HK-2 (cell line): ENCODE measurements at regions not wholly inside any gene's neighbourhood (a gene's known extent, or its start where the extent isn't known, plus 50 kb on each side); places are given as distances from the start of the nearest gene placed in this dataset.

ENCODE experiments used
- DNase-seq: peaks from one replicate; pipeline ENCODE4 v3.0.0-alpha.2; 2018; ENCODE audit not compliant: unreplicated experiment

DNA sequence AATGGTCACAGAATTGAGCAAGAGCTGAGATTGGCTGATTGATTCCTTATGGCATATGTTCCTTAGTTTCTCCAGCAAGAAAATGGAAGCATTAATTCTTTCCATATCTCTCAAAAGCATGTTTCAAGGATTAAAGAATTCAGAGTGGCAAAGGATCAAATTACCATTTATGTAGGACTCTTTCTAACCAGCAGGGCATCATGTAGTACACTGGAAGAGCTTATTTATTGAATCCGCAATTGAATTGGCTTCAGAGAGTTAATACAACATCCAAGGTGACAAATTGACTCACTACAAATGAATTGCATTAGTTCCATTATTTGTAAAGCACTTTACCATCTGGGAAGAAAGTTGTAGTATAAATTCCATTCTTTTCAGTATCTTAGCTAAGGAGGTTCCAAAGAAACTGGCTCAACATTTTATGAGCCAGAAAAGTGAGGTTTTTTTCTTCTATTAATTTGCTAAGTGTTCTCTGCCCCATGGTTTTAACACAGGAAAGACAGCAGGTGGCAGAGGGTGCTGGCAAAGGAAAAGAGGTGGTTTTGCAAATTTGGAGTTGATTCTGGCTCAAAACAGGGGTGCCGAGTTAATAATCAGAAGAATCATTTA lies 409.9 kb downstream of the MTX2 start:
- DNase-seq: no peak

DNA sequence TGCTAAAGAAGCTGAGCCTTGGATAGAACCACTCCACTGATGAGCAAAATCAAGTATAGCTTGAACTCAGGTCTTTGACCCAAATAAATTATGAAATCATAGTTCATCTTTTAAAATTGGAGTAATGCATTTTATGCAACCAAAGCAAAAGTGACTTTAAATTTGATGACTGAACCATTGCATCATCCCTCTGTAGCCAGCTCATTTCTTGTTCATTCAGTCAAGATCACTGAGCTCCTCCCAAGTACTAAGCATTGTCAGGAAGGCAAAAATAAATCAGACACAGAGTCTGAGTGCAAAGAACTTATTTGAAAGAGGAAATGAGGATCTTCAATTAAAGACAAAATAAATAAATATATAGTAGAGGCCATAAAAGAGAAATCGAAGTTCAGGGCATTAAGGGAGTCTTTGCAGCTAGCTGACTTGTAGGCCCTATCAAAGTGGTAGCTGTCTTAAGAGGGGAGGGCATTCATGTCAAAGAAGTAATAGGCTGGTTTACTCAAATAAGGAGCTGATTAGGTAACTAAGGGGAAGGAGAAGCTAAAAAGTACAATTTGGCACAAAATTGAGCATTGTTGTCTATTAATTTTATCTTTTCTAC lies 411.8 kb downstream of the MTX2 start:
- DNase-seq: no peak

DNA sequence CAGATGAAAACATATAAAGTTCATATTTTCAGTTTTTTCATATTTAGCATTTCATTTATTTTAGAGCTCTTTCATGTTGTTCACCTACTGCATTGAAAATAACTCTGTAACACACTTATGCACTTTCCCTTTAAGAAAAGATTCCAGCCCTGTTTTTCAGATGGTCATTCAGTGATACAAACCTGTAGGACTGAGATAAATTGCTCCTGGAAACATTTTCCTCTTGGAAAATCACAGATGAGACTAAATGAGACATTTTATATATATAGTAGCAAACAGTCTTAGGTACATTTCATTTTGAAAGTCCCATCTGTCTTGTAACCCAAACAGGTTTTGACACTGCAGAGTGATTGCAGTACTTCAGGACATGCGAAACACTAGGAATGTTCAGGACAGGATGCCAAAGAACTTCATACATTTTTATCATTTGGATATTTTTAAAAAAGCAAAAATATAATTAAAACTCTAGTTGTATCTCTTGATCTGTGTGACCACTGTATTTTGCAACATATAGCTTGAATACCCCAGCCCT lies 412.4 kb downstream of the MTX2 start:
- no peak for DNase-seq

DNA sequence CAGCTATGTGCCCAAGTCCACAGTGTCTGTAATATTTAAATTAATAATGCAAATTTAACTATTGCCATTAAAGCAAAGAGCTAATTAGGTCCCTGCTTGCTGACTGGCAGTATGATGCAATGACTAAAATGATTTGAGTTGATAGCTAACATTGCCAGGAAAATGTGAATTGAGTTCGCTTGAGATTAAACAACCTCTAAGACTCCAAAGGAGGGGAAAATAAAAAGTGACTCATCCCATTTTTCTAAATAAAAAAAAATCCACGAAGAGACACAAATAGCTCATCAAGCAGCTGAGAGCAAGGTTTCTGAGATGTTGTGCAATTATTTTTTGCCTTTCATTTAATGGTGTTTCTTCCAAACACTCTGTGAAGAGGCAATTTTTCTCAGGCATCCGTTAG lies 413.0 kb downstream of the MTX2 start:
- DNase-seq: no peak

DNA sequence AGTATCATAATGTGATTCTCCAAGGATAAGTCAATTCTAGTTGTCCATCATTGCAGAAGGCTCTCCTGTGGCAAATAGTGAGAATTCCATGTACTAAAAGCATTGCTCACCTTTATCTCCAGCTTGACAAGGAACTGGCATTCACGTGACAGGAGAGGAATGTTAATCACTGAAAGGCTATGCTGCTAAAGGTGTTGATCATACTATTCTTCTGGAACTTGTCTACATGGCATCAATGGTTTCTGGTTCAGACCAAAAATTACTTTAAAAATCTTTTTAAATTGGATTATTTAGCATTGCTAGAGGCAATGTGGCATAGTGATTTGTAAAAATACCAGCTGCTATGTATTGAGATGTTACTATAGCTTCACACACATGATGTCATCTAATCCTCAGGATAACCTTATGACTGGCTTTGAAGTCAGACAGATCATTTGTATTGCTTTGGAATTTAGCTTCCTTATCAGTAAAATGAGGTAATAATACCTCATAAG lies 414.4 kb downstream of the MTX2 start:
- DNase-seq: no peak

DNA sequence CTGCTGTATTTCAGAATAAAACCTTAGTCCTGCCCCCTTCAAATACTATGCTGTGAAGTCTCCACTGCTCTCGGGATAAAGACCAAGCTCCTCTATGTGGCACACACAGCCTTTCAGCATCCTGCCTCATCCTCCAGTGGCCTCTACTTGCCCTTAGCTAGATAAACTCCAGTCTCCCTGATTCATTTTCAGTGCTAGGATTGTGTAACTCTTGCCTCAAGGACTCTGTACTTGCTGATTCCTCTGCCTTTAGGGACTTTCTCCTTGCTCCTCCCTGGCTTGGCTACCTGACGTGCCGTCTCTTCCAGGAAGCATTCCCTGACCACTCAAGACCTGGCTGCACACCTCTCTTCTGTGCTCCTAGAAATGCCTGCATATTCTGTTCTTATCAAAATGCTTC lies 416.7 kb downstream of the MTX2 start:
- no peak for DNase-seq

DNA sequence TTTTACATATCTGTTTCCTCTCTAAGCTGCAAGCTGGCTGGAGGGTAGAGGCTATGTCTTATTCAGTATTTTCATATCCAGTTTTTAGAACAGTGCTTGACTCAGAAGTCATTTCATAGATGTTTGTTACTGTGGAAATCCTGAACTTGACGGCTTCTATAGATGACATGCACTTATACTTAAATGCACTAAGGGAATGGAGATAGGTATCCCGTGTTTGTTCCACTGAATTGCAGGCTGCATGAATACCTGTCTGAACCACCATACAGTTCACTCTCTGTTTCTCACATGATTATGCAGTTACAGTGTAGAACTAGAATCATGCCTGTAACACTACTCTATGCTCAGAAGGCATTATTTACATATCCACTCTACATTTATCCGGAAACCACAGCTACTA lies 417.1 kb downstream of the MTX2 start:
- DNase-seq: no peak

DNA sequence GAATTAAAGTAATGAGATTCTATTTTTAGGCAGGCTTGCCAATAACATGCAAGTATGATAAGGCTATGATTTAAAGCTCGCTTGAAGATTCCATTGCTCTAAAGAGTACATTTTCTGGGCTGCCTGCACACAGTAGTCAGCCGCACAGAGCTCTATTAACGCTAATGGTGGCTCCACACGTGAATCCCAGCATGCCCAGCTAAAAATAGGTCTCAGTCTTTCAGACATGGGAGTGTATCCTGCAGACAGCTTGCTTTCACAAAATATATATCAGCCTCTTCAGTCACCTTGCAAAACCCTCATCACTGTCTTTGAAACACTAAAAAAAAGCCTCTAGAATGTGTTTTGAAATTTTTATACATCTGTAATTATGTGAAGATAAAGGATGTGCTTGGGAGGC lies 418.1 kb downstream of the MTX2 start:
- no peak for DNase-seq

DNA sequence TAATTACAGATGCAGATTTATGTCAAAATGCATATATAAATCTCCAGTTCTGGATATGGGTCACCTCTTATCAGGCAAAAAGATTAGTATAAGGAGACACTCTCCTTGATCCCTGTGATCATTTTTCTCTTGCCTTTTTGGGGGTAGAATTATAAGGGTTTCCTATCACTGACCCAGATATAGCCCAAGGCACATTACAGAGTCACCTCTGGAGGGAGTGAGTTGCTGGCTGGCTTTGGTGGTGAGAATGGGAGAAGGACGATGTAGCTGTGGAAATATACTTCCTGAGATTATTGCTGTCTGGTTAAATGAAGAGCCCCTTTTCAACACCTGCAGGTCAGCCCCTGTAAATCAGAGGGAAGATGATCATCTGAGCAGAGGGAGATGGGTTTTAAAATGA lies 418.7 kb downstream of the MTX2 start:
- DNase-seq: no peak

DNA sequence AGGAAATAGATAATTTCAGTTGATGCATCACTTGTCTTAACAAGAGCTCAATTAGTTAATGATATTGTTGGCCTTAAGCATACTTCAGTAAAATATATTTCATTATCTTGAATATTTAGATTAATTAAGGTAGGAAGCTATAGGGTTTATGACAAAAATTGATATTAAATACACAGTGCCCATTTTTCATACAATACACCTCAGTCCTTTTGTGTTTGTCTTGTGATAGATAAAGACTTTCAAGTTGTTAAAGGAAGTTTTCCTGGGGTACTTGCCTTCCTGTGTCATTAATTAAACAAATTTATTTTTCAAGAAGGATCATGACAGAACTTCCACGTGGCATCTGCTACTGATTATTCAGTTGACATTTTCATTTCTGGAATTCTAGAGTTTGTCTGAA lies 420.5 kb downstream of the MTX2 start:
- DNase-seq: no peak

DNA sequence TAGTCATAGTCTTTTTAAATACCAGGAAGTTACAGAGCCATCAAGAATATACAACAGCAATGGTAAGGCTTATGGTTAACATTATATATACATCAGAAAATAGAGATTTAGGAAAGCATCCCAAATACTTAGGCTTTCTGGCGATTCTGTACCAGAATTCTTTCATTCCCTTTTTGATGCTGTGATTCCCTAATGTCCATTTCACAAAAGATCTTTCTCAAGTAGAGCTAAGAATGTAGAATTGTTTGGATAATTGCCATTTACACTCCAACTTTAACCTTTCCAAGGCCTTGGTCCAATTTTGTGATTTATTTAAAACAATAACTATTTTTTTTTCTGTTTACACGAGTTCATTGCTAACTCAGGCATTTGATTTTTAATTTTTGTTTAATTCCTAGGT lies 422.2 kb downstream of the MTX2 start:
- DNase-seq: no peak

DNA sequence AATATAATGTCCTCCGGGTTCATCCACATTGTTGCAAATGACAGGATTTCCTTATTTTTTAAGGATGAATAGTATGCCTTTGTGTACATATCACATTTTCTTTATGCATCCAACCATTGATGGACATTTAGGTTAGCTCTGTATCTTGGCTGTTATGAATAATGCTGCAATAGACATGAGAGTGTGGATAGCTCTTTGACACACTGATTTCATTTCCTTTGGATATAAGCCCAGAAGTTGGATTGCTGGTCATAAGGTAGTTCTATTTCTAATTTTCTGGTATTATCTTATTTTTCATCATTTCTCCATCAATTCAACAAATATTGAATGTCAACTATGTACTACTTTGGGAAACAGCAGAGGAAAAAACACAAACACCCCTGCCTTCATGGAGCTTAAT lies 423.3 kb downstream of the MTX2 start:
- DNase-seq: no peak

DNA sequence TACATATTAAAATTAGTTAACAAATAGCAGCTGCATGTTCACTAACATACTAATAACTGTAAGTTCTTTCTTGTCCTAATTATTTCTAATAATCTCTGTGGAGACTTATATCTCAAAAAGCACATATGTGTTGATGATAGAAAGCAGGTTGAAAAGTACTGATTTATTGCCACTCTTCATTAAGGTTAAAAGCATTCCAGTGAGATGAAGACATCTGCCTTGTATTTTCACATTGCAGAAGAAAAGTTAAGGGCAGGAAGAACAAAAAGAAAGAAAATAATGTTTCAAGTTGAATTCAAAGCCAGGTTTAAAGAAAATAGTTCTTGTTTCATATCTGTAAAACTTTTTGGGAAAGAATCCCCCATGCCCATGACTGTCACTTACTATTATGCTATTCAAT lies 429.9 kb downstream of the MTX2 start:
- no peak for DNase-seq

DNA sequence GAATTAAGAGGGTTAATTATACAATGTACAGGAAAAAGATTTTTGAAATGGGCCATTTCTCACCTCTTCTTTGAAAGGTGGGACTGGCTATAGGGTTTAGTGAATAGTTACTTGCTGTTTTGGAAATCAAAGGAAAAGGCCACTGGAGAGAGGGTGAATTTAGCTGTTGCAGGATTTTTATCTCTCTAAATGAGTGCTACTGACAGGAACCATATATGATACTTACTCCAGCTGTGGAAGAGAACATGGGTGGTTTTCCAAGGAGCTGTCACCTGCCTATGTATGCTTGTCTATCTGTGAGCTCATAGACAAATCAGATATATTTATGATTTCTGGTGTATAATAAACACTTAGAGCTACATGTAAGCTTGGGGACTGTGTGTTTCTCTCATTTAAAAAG lies 430.4 kb downstream of the MTX2 start:
- DNase-seq: no peak

DNA sequence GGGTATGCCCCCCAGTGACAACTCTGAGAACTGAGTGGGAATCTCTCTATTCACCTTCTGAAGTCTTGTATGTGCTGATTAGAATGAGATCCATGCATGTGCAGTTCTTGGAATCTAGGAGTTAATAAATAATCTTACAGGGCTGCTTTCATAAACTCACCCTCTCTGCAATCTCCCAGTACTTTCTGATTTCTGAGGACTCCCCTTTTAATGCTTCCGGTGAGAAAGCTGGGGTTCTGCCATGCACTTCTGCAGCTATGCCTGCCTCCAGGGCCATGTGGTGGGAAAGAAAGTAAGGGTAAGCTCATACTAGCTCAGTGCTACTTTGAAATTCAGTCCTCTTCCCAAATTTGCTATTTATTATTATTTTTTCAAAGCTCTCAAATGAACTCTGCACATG lies 432.9 kb downstream of the MTX2 start:
- DNase-seq: no peak

DNA sequence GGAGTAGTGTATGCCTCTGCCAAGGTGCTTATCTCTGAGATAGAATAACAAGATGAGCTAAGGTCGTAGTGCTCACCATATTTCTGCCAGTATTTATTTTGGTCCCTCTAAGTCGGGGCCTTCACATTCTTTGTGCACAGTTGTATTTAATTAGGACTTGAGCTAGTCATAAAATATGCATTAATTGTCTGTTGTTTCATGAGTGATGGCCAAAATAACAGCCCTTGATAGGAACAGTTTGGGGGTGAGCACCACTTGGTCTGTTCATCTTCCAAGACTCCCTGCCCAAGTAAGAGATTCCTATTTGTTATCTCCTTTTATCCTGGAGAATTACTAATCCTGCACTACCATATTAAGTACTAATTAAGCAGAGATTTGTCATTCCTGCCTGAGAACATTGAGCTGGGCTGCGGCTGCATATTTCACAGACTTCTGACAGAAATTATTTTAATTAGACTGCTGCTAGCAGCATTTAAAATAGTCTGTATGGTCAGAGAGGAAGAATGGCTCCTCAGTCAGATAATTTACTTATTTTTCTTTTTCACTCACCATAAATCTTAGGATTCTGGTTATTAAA lies 435.1 kb downstream of the MTX2 start:
- no peak for DNase-seq

DNA sequence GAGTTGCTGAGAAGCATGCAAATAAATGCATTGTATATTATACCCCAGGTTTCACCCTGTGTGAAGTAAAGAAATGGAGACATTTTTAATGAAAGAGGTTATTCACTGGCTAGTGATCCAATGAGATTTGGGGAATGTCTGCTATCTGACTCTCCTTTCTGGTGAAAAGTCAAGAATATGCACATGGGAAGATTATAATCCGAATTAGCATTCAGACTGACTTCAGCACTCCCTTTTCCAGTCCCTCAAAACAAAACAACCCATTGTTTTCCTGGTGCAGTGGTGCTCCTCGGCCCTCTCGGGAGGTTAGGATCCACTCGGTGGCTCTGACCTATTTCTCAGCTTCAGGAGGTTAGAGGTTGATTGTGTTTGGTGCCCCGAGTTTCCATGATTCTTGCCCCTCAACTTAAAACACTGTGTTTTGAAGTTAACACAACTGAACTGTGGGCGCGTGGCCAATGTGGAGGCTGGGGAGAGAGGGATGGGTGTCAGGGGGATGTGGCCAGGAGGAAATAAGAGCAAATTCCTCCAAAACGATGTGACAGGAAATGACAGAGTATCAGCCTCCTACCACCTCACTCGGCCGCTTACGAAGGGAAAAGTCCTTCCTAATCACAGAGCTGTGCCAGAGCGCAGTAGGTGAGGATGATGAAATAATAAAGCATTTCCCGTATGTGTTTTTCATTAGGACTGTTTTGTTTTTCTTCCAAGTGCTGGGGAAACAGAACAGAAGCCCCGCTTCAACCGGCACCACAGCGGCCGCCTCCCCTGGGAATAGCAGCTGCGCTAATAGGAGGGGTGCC lies 440.1 kb downstream of the MTX2 start:
- DNase-seq: no peak

DNA sequence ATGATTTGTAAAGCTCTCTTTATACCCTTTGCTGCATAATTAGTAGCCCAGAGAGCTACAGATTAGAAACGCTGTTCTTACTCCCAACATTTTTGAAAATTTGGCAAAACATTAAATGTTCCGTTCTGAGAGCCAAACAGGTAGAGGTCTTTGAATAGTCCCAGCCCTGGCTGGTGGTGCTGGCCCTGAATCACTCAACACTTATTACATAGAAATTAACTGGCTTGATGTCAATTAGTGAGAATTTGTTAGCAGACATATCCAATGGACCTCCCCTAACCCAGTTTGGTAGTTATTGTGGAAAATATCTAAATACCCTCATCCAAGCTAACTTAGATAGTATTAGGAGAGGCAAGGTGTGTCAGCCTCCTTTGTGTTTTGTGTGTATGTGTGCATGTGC lies 440.7 kb downstream of the MTX2 start:
- no peak for DNase-seq

DNA sequence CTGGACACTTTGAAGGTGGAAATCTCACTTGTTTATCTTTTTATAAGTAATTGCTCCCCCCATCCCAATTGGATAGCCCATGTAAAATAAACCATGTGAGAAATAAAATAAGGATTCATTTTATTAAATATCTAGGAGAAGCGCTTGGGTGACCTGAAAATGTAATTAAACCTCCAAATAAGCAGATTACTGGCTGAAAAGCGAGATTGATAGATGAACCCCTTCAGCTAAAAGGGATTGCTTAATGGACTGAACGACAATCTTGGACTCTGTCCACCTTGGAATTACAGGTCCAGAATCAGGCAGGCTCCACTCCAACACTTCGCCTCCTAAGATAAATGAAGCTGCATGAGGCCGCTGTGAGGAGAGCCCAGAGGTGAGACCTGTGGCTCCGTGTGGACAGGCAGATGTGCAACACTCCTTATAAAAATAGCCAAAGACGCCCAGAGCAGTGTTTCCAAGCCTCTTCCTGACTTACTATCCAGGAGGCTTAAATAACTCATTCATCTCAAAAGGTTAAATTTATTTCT lies 441.5 kb downstream of the MTX2 start:
- DNase-seq: no peak

DNA sequence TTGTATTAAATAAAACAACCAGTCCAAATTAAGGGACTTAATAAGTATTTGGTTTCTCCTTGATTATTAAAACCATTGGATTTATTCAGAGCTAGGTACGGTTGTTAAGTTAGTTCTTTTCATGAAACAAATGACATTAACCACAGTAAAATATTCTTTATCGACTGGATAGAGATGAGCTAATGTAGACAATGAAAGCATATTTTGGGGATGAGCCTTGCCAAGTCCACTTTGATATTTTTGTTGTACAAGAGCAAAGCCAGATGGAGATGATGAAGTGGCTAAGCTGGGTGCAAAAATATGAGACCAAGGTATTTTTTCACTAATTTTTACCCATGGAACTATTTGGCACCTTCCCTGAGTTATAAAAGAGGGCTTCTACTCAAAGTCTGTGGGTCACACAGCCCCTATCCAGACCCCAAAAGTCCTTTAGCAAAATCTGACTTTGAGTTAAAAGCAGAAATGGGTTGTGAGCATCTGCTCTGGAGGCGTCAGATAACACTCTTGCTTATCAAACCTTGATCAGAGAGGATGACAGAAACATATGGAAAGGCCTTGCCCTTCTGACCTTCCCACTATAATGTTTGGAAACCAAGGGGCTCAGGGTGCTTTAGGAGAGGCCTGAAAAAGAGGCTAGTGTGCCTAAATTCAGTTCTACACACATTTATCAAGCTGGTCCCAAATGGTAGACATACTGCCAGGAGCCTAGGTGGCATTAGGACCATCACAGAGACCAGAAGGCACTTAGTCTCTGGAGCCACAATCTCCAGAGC lies 456.8 kb downstream of the MTX2 start:
- no peak for DNase-seq

DNA sequence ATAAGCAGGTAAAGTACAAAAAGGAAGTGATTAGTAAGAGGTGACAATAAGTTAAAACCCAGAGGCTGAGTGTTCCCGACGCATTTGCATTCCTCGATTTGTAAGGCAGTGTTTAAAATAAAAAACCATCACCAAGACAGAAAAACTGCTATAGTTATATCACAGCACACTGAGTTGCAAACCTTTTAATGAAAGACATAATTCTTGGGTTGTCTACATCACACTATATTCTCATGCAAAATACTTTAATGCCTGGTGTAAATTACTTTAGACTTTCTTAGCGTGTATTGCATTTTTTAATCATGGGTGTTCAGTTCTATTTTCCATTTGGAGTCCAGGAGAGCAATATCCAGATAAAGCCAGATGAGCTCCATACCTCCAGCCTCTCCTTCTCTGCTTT lies 458.5 kb downstream of the MTX2 start:
- DNase-seq: no peak
